DOHH2 (cell line): ENCODE measurements at regions not wholly inside any gene's neighbourhood (a gene's known extent, or its start where the extent isn't known, plus 50 kb on each side); places are given as distances from the start of the nearest gene placed in this dataset.

Source experiments
- CTCF ChIP-seq: fragments of 200-600 bp; sonication (generic); IDR thresholded peaks from one replicate; pipeline ENCODE4 v1.5.1; 2014; ENCODE audit warnings: antibody characterized with exemption, mild to moderate bottlenecking, low read depth, low read length; ENCODE audit not compliant: poor library complexity, severe bottlenecking
- EZH2phosphoT487 ChIP-seq: fragments of 200-600 bp; sonication (generic); IDR thresholded peaks from 2 replicates; pipeline ENCODE4 v1.6.1; 2017; ENCODE audit warnings: borderline replicate concordance, mild to moderate bottlenecking, antibody characterized with exemption, low read length, moderate library complexity, mixed read lengths

DNA sequence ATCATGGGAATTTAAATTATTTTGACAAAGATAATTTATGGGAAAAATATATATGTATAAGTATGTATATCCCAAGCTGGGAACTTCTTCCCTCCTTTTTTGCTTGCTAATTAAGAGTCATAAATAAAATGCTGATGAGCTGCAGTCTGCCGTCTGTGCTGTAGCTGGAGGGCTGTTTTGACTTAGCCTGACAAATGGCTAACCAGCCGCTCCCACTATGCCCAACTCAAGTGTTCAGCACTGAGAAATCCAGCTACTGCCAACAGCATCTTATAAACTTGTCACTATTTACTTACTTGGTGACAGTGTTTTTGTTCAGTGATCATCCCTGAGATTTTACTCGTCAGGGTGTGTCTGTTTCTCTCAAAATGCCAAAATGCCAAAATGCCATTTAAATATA lies 171.2 kb upstream of the PGRMC2 start:
- no peak for TF ChIP-seq EZH2phosphoT487
- no peak for TF ChIP-seq CTCF
